ENCODE measurements at regions not wholly inside any gene's neighbourhood (a gene's known extent, or its start where the extent isn't known, plus 50 kb on each side); places are given as distances from the start of the nearest gene placed in this dataset.

DNA sequence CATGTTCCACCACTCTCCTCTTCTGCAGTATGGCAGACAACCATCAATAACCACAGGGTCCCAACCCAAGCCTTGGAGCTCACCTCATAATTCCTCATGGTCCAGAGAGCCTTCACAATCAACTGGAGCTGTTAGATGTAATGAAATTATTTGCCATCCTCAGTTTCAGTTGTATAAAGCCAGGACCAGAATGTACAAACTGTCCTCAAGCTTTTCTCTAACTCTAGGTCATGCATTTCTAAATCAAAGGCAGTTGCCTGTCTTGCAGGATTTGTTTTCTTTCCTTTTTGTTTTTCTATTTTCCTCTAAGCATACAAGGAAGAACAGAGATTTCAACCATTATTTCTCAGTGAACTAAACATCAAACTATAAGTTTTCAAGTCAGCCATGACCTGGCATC, 182.5 kb upstream of the SERP2 start:
- intact Hi-C loops (cut with DNase I; ENCODE audit: low total_unique reads), result no loop called here
- H3K4me1 ChIP-seq, result no peaks in the 10 kb centered on the region
- no peak for DNase-seq (ENCODE audit: low spot score in 2 of 2)
- peak overlapping the region; percentile 59 to 65 for H3K27ac ChIP-seq
- peak overlapping the region; percentile 21 to 52 (median 24) for H3K4me3 ChIP-seq
- H3K36me3 ChIP-seq, result no peaks in the 10 kb centered on the region
- no peaks in the 10 kb centered on the region for H3K27me3 ChIP-seq
- TF ChIP-seq POLR2A (IDR thresholded peaks at IDR 0.05) (no peak), POLR2AphosphoS5 (IDR thresholded peaks at IDR 0.05) (no peak)
- TF ChIP-seq, protein P1, sequence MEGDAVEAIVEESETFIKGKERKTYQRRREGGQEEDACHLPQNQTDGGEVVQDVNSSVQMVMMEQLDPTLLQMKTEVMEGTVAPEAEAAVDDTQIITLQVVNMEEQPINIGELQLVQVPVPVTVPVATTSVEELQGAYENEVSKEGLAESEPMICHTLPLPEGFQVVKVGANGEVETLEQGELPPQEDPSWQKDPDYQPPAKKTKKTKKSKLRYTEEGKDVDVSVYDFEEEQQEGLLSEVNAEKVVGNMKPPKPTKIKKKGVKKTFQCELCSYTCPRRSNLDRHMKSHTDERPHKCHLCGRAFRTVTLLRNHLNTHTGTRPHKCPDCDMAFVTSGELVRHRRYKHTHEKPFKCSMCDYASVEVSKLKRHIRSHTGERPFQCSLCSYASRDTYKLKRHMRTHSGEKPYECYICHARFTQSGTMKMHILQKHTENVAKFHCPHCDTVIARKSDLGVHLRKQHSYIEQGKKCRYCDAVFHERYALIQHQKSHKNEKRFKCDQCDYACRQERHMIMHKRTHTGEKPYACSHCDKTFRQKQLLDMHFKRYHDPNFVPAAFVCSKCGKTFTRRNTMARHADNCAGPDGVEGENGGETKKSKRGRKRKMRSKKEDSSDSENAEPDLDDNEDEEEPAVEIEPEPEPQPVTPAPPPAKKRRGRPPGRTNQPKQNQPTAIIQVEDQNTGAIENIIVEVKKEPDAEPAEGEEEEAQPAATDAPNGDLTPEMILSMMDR (IDR thresholded peaks at IDR 0.05), result no peak
- no peaks in the 10 kb centered on the region for H3K9me3 ChIP-seq

- H3K27ac ChIP-seq, result peak overlapping the region; percentile 59 to 65
- H3K4me1 ChIP-seq, result no peaks in the 10 kb centered on the region
- no peaks in the 10 kb centered on the region for H3K9me3 ChIP-seq
- H3K4me3 ChIP-seq, result peak overlapping the region; percentile 21 to 52 (median 24)
- no peaks in the 10 kb centered on the region for H3K36me3 ChIP-seq
- peak in 1 of 2 donors; percentile 59 for DNase-seq (ENCODE audit: low spot score in 2 of 2)
- TF ChIP-seq, protein P1 (IDR thresholded peaks at IDR 0.05), result peak; percentile 86 to 90 (median 87)
- TF ChIP-seq POLR2A (IDR thresholded peaks at IDR 0.05), result no peak
- TF ChIP-seq POLR2AphosphoS5 (IDR thresholded peaks at IDR 0.05), result peak in 2 of 3 donors; percentile 53 to 70
- intact Hi-C loops (cut with DNase I; ENCODE audit: low total_unique reads), result no loop called here
- no peaks in the 10 kb centered on the region for H3K27me3 ChIP-seq
These were observed 182.0 kb upstream of the SERP2 start for GRCh38 chr13:44191504-44192171.

DNA sequence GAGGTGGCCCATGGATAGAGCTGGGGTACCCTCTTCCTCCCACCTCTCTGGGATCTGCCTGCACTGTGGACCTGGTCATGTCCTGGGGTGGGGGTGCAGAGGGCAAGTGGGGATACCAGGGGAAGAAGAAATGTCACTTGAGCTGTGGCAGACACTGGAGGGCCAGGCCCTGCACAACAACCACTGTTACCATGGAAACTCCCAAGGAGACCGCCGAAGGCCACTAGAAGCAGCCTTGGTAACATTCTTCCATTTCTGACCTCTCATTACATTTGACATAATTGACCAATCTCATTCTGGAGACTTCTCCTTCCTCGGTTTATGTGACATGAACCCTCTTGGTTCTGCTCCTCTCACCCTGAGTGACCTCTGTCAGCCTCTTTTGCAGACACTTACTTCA, 179.9 kb upstream of the SERP2 start:
- intact Hi-C loops (cut with DNase I; ENCODE audit: low total_unique reads), result no loop called here
- Histone ChIP-seq H3K27ac (no peak overlapping the region), H3K9me3 (no peaks in the 10 kb centered on the region), H3K36me3 (no peaks in the 10 kb centered on the region), H3K4me1 (no peaks in the 10 kb centered on the region), H3K4me3 (no peak overlapping the region), H3K27me3 (no peaks in the 10 kb centered on the region)
- TF ChIP-seq POLR2A (IDR thresholded peaks at IDR 0.05), result no peak
- TF ChIP-seq, protein P1 (IDR thresholded peaks at IDR 0.05), result no peak
- TF ChIP-seq POLR2AphosphoS5 (IDR thresholded peaks at IDR 0.05), result no peak
- no peak for DNase-seq (ENCODE audit: low spot score in 2 of 2)

- no peaks in the 10 kb centered on the region for H3K27me3 ChIP-seq
- H3K9me3 ChIP-seq, result no peaks in the 10 kb centered on the region
- H3K4me1 ChIP-seq, result no peaks in the 10 kb centered on the region
- TF ChIP-seq POLR2A (IDR thresholded peaks at IDR 0.05) (no peak), POLR2AphosphoS5 (IDR thresholded peaks at IDR 0.05) (no peak)
- TF ChIP-seq, protein P1 (IDR thresholded peaks at IDR 0.05), result no peak
- intact Hi-C loops (cut with DNase I; ENCODE audit: low total_unique reads), result loop anchor here (1.0 kb wide), 1 partner anchor 24 kb away; no protein-coding TSS in a partner anchor
- no peak overlapping the region for H3K4me3 ChIP-seq
- no peak overlapping the region for H3K27ac ChIP-seq
- no peaks in the 10 kb centered on the region for H3K36me3 ChIP-seq
- DNase-seq (ENCODE audit: low spot score in 2 of 2), result no peak
These were observed 178.4 kb upstream of the SERP2 start for GRCh38 chr13:44195245-44195644.

DNA sequence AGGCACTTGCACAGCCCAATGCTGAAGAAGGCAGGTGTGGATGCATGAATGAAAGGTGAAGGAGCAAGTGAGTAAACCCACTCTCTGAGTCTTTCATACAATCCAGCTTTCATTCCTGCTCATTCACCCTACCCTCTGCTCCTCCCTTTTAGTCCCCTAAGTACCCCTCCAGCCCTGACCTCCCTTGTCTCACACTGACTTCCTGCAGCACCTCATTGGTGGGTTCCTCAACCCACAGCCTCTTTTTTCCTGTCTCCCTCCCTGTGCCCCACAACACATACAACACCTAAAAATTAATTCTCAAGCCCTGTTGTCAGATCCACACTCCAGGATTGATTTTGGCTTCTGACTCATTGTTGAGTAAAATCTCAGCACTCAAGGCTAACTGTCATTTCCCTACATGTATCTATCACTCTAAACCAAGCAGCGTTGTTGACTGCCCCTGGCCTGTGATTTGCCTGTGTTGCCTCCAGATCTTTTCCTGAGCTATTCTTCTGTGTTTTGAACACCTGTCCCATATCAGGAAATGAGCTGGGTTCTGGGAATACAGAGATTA, 177.3 kb upstream of the SERP2 start:
- TF ChIP-seq POLR2AphosphoS5 (IDR thresholded peaks at IDR 0.05) (no peak), POLR2A (IDR thresholded peaks at IDR 0.05) (no peak)
- TF ChIP-seq, protein P1 (IDR thresholded peaks at IDR 0.05), result no peak
- no peaks in the 10 kb centered on the region for H3K4me1 ChIP-seq
- no peak for DNase-seq (ENCODE audit: low spot score in 2 of 2)
- H3K27ac ChIP-seq, result no peak overlapping the region
- intact Hi-C loops (cut with DNase I; ENCODE audit: low total_unique reads), result no loop called here
- no peak overlapping the region for H3K4me3 ChIP-seq
- H3K27me3 ChIP-seq, result no peaks in the 10 kb centered on the region
- H3K36me3 ChIP-seq, result no peaks in the 10 kb centered on the region
- no peaks in the 10 kb centered on the region for H3K9me3 ChIP-seq
